ENCODE measurements at regions not wholly inside any gene's neighbourhood (a gene's known extent, or its start where the extent isn't known, plus 50 kb on each side); places are given as distances from the start of the nearest gene placed in this dataset.

DNA sequence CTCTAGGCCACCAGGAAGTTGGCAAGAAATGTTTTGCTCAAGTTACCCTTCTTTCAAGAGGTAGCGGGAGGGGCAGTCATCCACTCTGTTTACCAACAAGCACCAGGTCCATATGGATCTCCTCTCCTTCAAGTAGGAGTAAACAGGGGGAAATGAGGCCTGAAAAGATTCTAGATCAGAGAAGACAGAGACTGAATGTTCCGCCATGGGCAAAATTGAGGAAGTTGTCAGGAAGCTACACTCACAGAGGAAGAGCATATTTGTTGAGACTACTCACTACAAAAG is 81.6 kb downstream of the KLF15 start:
- TF ChIP-seq, protein P1, sequence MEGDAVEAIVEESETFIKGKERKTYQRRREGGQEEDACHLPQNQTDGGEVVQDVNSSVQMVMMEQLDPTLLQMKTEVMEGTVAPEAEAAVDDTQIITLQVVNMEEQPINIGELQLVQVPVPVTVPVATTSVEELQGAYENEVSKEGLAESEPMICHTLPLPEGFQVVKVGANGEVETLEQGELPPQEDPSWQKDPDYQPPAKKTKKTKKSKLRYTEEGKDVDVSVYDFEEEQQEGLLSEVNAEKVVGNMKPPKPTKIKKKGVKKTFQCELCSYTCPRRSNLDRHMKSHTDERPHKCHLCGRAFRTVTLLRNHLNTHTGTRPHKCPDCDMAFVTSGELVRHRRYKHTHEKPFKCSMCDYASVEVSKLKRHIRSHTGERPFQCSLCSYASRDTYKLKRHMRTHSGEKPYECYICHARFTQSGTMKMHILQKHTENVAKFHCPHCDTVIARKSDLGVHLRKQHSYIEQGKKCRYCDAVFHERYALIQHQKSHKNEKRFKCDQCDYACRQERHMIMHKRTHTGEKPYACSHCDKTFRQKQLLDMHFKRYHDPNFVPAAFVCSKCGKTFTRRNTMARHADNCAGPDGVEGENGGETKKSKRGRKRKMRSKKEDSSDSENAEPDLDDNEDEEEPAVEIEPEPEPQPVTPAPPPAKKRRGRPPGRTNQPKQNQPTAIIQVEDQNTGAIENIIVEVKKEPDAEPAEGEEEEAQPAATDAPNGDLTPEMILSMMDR (IDR thresholded peaks at IDR 0.05; ENCODE audit: control insufficient read depth, insufficient read depth, low read depth, low read length, missing control alignments): no peak
- DNase-seq (ENCODE audit: low read depth): no peak
- no peak overlapping the region for H3K4me3 ChIP-seq (ENCODE audit: control insufficient read depth, low read depth, low read length)

DNA sequence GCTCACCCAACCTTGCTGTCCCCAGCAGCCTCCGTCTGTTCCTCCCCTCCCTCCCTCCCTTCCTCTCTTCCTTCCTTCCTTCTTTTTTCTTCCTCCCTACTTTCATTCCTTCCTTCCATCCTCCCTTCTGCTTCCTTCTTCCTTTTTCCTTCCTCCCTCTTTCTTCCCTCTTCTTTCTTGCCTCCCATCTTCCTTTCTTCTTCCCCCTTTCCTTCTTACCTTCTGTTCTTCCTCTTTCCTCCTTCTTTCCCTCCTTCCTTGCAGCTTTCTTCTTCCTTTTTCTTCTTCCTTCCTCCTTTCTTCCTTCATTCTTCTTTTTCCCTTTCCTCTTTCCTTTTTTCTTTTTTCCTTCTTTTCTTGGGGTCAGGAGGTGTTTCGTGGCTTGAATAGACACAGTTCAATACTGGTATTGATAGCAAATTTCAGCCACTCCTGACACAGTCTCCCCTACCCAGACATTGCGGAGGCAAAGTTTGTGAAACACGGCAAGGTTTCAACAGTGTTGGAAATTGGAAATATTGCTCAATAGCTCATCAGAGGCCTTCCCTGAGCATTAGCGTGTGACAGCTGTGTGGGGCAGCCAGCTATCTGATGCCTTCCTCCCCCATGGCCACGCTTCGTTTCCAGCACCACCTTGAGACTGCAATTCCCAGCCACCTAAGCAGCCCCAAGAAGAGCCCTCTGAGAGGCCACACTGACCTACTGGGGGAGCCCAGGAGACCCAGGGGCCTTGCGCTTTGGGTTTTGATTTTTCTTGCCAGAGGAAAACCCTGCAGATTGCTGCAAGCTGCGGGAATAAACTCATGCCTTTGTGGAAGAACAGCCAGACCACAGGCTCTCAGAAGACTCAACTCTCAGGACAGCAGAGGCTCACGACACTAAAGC is 82.2 kb downstream of the KLF15 start:
- H3K4me3 ChIP-seq (ENCODE audit: control insufficient read depth, low read depth, low read length): no peak overlapping the region
- TF ChIP-seq, protein P1 (IDR thresholded peaks at IDR 0.05; ENCODE audit: control insufficient read depth, insufficient read depth, low read depth, low read length, missing control alignments): no peak
- no peak for DNase-seq (ENCODE audit: low read depth)

DNA sequence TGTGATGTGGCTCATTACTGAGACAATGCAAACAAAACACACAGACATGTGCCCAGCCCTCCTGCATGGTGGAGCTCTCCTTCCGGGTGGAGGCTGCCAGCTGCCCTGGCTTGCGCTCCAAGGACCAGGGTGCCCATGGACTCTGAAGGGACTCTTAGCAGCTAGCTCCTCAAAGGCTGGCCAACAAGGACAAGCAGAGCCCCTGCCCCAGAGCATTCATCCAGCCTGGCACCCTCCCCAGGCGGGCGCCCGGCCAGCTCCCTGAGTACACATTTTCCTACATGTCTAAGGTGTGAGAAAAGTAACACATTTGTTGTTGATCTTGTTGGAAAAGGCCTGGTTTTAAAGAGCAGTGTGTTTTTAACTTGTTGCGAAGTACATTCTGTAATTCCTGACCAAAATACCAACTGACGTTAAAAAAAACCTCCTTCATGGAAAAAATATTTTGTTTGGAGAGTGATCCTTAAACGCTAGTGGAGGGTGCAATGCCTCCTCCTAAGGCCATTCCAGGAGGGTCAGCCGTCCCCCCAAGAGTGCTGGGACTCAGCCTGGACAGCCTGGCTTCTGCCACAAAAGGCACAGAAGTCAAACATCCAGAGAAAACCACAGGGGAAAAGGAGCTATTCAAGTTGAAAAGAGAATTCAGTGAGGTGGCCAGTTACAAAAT is 86.9 kb downstream of the KLF15 start:
- no peak overlapping the region for H3K4me3 ChIP-seq (ENCODE audit: control insufficient read depth, low read depth, low read length)
- TF ChIP-seq, protein P1 (IDR thresholded peaks at IDR 0.05; ENCODE audit: control insufficient read depth, insufficient read depth, low read depth, low read length, missing control alignments): no peak
- no peak for DNase-seq (ENCODE audit: low read depth)

DNA sequence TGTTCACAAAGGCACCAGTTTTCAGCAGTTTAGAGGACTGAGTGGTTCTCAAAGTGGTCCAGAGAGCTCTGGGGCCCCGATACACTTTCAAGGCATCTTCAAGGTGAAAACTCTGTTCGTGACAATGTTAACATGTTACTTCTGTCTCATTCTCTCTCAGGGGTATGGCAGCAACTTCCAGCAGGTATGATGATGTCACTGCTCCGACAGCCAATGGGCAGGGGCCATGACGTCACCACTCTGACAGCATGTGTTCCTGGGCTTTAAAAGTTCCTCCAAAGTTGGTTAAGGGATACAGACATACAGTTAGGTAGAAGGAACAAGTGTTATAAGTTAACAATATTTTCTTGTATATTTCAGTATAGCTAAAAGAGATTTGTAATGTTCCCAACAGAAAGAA is 87.9 kb downstream of the KLF15 start:
- H3K4me3 ChIP-seq (ENCODE audit: control insufficient read depth, low read depth, low read length): no peak overlapping the region
- no peak for DNase-seq (ENCODE audit: low read depth)
- TF ChIP-seq, protein P1 (IDR thresholded peaks at IDR 0.05; ENCODE audit: control insufficient read depth, insufficient read depth, low read depth, low read length, missing control alignments): no peak

DNA sequence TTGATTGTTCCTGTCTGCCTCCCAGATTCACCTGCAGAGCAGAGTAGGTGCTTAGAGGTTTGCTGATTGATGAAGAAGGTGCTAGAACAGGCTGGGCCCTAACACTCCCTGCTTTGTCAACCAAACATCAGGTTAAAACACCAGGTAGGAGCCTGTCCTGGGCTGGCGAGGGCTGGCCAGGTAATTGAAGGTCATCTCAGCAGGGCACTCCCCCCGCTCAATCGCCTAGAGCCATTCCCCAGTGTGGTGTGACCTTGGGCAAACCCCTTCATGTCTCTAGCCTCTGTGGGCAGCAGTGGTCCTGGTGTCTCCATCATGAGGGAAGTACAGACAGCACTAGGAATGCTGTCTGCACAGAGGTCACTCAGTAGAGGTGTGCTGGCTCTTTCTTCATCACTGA is 88.3 kb downstream of the KLF15 start:
- no peak for DNase-seq (ENCODE audit: low read depth)
- no peak overlapping the region for H3K4me3 ChIP-seq (ENCODE audit: control insufficient read depth, low read depth, low read length)
- TF ChIP-seq, protein P1 (IDR thresholded peaks at IDR 0.05; ENCODE audit: control insufficient read depth, insufficient read depth, low read depth, low read length, missing control alignments): no peak

DNA sequence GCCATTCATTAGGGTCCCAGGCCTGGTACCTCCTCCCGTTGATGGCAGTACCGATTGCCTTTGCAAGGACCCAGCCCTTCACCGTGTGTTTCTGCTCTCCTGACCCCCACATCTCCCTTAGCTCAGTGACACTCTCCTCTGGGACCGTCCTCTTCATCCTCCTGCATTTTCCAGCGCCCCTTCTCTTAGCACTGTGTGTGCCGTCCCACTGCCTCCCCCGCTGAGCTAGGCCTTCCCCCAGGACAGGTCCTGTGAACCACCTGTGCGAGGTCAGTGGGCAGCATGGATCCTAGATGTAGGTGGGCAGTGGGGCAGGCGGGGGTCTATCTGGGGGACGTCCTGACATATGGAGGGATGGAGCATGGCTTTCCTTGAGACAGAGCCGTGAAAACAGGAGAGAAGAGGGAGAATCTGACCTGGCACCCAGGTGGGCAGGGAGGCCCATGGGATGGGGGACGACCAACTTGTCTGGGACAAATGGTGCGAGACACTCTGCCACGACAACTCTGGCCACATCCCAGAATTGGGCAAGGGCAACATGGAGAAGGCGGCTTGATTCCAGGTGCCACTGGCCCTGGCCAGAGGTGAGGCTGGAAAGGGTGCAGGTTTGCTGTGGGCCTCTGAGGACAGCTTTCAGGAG is 87.7 kb upstream of the ALDH1L1 start:
- TF ChIP-seq, protein P1 (IDR thresholded peaks at IDR 0.05; ENCODE audit: control insufficient read depth, insufficient read depth, low read depth, low read length, missing control alignments): no peak
- H3K4me3 ChIP-seq (ENCODE audit: control insufficient read depth, low read depth, low read length): peak overlapping the region; percentile 36
- no peak for DNase-seq (ENCODE audit: low read depth)

Measured in AG09309 (cell line).